ENCODE measurements at regions not wholly inside any gene's neighbourhood (a gene's known extent, or its start where the extent isn't known, plus 50 kb on each side); places are given as distances from the start of the nearest gene placed in this dataset.

DNA sequence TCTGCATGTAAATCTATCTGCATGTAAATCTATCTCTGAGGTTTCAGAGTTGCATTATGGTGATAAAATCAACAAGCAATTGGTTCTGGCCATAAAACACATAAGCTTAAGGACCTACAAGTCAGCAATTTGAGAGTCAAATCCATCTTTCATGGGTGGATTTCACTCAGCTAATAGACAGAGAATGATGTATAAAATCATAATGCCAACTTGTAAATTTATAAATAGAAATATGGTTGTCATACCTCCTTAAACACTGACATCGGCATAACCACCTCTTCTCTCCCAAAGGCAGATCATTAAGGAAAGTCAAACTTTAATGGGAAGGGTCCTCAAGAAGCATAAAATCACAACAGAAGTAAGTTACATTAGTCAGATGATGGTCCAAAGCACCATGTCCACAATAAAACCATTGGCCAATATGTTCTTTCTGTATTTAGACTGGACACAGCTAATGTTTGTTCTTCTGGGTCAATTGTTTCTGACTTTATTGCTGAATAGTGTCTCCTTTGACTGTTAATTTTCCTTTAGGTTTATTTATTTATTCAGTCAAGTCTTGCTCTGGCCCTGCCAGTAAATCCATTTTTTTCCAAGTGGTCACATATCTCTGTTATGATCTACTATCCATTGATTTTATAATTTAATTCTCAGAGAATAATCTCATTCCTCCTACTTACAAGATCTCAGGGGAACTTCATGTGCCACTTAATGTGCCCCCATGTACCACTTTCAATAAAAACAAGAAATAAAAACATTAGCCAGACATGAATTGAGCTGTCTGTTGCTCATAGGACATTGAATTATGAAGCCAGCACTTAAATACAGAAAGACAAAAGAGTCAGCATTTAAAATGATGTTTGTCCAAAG, 382.9 kb upstream of the IRAK1BP1 start:
- TF ChIP-seq, protein P1, sequence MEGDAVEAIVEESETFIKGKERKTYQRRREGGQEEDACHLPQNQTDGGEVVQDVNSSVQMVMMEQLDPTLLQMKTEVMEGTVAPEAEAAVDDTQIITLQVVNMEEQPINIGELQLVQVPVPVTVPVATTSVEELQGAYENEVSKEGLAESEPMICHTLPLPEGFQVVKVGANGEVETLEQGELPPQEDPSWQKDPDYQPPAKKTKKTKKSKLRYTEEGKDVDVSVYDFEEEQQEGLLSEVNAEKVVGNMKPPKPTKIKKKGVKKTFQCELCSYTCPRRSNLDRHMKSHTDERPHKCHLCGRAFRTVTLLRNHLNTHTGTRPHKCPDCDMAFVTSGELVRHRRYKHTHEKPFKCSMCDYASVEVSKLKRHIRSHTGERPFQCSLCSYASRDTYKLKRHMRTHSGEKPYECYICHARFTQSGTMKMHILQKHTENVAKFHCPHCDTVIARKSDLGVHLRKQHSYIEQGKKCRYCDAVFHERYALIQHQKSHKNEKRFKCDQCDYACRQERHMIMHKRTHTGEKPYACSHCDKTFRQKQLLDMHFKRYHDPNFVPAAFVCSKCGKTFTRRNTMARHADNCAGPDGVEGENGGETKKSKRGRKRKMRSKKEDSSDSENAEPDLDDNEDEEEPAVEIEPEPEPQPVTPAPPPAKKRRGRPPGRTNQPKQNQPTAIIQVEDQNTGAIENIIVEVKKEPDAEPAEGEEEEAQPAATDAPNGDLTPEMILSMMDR (IDR thresholded peaks at IDR 0.05; ENCODE audit: borderline replicate concordance, extremely low read depth, low read length, poor library complexity, severe bottlenecking) = no peak
- no peak for TF ChIP-seq EZH2 (IDR thresholded peaks at IDR 0.05; ENCODE audit: borderline replicate concordance, low read depth, low read length, severe bottlenecking)

All from DND-41 (cell line).